ENCODE measurements at regions not wholly inside any gene's neighbourhood (a gene's known extent, or its start where the extent isn't known, plus 50 kb on each side); places are given as distances from the start of the nearest gene placed in this dataset.

DNA sequence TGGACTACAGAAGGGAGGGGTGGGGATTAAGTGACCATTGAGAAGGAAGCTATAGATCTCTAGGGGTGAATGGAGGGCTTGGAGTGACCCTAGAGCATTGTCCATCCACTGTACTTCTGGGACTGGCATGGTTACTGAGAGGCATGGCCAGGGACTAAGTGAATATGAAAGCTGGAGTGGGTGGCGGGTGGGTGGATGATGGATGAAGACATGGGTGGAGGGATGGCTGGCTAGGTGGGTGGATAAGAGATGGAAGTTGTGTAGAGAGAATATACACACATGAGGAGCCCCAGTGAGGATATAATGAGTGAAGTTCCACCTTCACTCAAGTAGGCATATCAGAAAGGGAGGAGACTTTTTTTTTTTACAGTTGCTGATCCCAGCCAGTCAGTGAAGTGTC is 65.5 kb upstream of the NRXN3 start:
- TF ChIP-seq, protein P1, sequence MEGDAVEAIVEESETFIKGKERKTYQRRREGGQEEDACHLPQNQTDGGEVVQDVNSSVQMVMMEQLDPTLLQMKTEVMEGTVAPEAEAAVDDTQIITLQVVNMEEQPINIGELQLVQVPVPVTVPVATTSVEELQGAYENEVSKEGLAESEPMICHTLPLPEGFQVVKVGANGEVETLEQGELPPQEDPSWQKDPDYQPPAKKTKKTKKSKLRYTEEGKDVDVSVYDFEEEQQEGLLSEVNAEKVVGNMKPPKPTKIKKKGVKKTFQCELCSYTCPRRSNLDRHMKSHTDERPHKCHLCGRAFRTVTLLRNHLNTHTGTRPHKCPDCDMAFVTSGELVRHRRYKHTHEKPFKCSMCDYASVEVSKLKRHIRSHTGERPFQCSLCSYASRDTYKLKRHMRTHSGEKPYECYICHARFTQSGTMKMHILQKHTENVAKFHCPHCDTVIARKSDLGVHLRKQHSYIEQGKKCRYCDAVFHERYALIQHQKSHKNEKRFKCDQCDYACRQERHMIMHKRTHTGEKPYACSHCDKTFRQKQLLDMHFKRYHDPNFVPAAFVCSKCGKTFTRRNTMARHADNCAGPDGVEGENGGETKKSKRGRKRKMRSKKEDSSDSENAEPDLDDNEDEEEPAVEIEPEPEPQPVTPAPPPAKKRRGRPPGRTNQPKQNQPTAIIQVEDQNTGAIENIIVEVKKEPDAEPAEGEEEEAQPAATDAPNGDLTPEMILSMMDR (IDR thresholded peaks at IDR 0.05) = no peak
- no peak for TF ChIP-seq EZH2 (IDR thresholded peaks at IDR 0.05; ENCODE audit: borderline replicate concordance, insufficient read depth, low read depth, low read length, poor library complexity, severe bottlenecking)

Data from B cell (primary cell).